HepG2 (cell line): ENCODE measurements at regions not wholly inside any gene's neighbourhood (a gene's known extent, or its start where the extent isn't known, plus 50 kb on each side); places are given as distances from the start of the nearest gene placed in this dataset.

Source experiments
- CBX2 ChIP-seq, 2 experiments: fragments of 200-600 bp in 1 of 2; sonication (generic); formaldehyde crosslinking in 1 of 2; IDR thresholded peaks; 2 replicates each; pipeline versions ENCODE4 v1.7.0 to v1.8.1; 2018 to 2022; ENCODE audit warnings: low read depth in 2 of 2, low read length in 1 of 2, mild to moderate bottlenecking in 1 of 2, missing genetic modification reagents in 1 of 2
- CERS6 ChIP-seq: sonication (generic); formaldehyde crosslinking; IDR thresholded peaks from 2 replicates; pipeline ENCODE4 v1.5.0; 2020; ENCODE audit warnings: missing genetic modification reagents
- CHD2 ChIP-seq: IDR thresholded peaks from 2 replicates; pipeline ENCODE4 v1.6.1; 2011; ENCODE audit warnings: low read depth, low read length, improper control_type of control experiment
- CHD4 ChIP-seq: fragments of 200-600 bp; sonication (generic); IDR thresholded peaks from 2 replicates; pipeline ENCODE4 v1.7.0; 2017; ENCODE audit warnings: mild to moderate bottlenecking, low read length, borderline replicate concordance
- DDIT3 ChIP-seq: sonication (generic); formaldehyde crosslinking; IDR thresholded peaks from 2 replicates; pipeline ENCODE4 v1.4.0; 2020; ENCODE audit warnings: mild to moderate bottlenecking, missing genetic modification reagents
- HMGXB4 ChIP-seq, 2 experiments: sonication (generic) in 1 of 2; formaldehyde crosslinking in 1 of 2; IDR thresholded peaks; 2 replicates each; pipeline versions ENCODE4 v1.4.0 to v1.6.1; 2018 to 2020; ENCODE audit warnings: missing genetic modification reagents in 2 of 2, borderline replicate concordance in 1 of 2, low read depth in 1 of 2, mild to moderate bottlenecking in 1 of 2, missing biosample characterization in 1 of 2
- KDM4B ChIP-seq: sonication (generic); formaldehyde crosslinking; IDR thresholded peaks from 2 replicates; pipeline ENCODE4 v1.4.0; 2020; ENCODE audit warnings: missing genetic modification reagents
- KMT2B ChIP-seq: IDR thresholded peaks from 2 replicates; pipeline ENCODE4 v1.6.1; 2016; ENCODE audit warnings: missing genetic modification reagents, missing compliant biosample characterization
- MEIS1 ChIP-seq: sonication (generic); formaldehyde crosslinking; IDR thresholded peaks from 2 replicates; pipeline ENCODE4 v1.9.0; 2021; ENCODE audit warnings: mild to moderate bottlenecking, missing genetic modification reagents, moderate library complexity, borderline replicate concordance
- MIER2 ChIP-seq: IDR thresholded peaks from 2 replicates; pipeline ENCODE4 v1.6.1; 2016; ENCODE audit warnings: missing biosample characterization, missing genetic modification reagents
- MTF1 ChIP-seq: sonication (generic); formaldehyde crosslinking; IDR thresholded peaks from 2 replicates; pipeline ENCODE4 v1.5.0; 2020; ENCODE audit warnings: missing genetic modification reagents
- MYPOP ChIP-seq: sonication (generic); formaldehyde crosslinking; IDR thresholded peaks from 2 replicates; pipeline ENCODE4 v1.8.1; 2023; ENCODE audit warnings: mild to moderate bottlenecking, moderate library complexity, missing genetic modification reagents
- PCBP2 ChIP-seq: fragments of 200-400 bp; formaldehyde crosslinking; optimal IDR thresholded peaks from 2 replicates; pipeline ENCODE3; 2018; ENCODE audit warnings: low read length, low read depth; ENCODE audit not compliant: poor library complexity, severe bottlenecking
- SMC3 ChIP-seq: IDR thresholded peaks from 2 replicates; pipeline ENCODE4 v1.6.1; 2011; ENCODE audit warnings: low read length, improper control_type of control experiment
- SP2 ChIP-seq: sonication (generic); formaldehyde crosslinking; IDR thresholded peaks from 2 replicates; pipeline ENCODE4 v1.5.1; 2020; ENCODE audit warnings: mild to moderate bottlenecking, missing genetic modification reagents
- TMF1 ChIP-seq: sonication (generic); formaldehyde crosslinking; IDR thresholded peaks from 2 replicates; pipeline ENCODE4 v1.8.1; 2022; ENCODE audit warnings: low read depth, missing genetic modification reagents
- ZBTB49 ChIP-seq: sonication (generic); formaldehyde crosslinking; IDR thresholded peaks from 2 replicates; pipeline ENCODE4 v1.4.0; 2020; ENCODE audit warnings: missing genetic modification reagents, borderline replicate concordance
- ZFP1 ChIP-seq: IDR thresholded peaks from 2 replicates; pipeline ENCODE4 v1.6.1; 2016
- ZIK1 ChIP-seq: sonication (generic); formaldehyde crosslinking; IDR thresholded peaks from 2 replicates; pipeline ENCODE4 v1.5.0; 2020; ENCODE audit warnings: mild to moderate bottlenecking, low read depth, missing genetic modification reagents, borderline replicate concordance
- ZNF121 ChIP-seq: sonication (generic); formaldehyde crosslinking; IDR thresholded peaks from 2 replicates; pipeline ENCODE4 v1.5.0; 2020; ENCODE audit warnings: mild to moderate bottlenecking, missing genetic modification reagents
- ZNF44 ChIP-seq: sonication (generic); formaldehyde crosslinking; IDR thresholded peaks from 2 replicates; pipeline ENCODE4 v1.5.1; 2020; ENCODE audit warnings: mild to moderate bottlenecking, missing genetic modification reagents
- ZNF597 ChIP-seq: sonication (generic); formaldehyde crosslinking; IDR thresholded peaks from 2 replicates; pipeline ENCODE4 v1.5.0; 2020; ENCODE audit warnings: missing genetic modification reagents
- ZNF75D ChIP-seq: sonication (generic); formaldehyde crosslinking; IDR thresholded peaks from 2 replicates; pipeline ENCODE4 v1.8.1; 2023; ENCODE audit warnings: missing genetic modification reagents, mild to moderate bottlenecking, borderline replicate concordance

- TF ChIP-seq CHD4, result no peak
- TF ChIP-seq MTF1 (CRISPR knock-in tag), result no peak
- TF ChIP-seq TMF1 (CRISPR knock-in tag), result no peak
- no peak for TF ChIP-seq ZBTB49
- TF ChIP-seq ZNF597 (CRISPR knock-in tag), result no peak
- no peak for TF ChIP-seq ZNF75D
- TF ChIP-seq CBX2 (IDR thresholded peaks at IDR 0.05; ENCODE audit: low read depth, low read length), result no peak
- no peak for TF ChIP-seq CBX2 (CRISPR knock-in tag; IDR thresholded peaks at IDR 0.05; ENCODE audit: low read depth)
- no peak for TF ChIP-seq MYPOP (CRISPR knock-in tag)
- no peak; the same call in 1 of the 2 replicates for TF ChIP-seq ZFP1 (CRISPR knock-in tag)
- no peak for TF ChIP-seq CHD2
- no peak for TF ChIP-seq ZIK1 (CRISPR knock-in tag)
- TF ChIP-seq MEIS1, result no peak
- TF ChIP-seq PCBP2, result no peak
- no peak for TF ChIP-seq SMC3
- TF ChIP-seq ZNF121, result no peak
- no peak for TF ChIP-seq DDIT3
- TF ChIP-seq CERS6 (CRISPR knock-in tag), result no peak
- no peak for TF ChIP-seq KDM4B (CRISPR knock-in tag)
- no peak for TF ChIP-seq MIER2 (CRISPR knock-in tag)
- TF ChIP-seq ZNF44 (CRISPR knock-in tag), result no peak
- TF ChIP-seq KMT2B (CRISPR knock-in tag), result no peak
- no peak; a peak in 1 of 4 replicates for TF ChIP-seq HMGXB4 (CRISPR knock-in tag; IDR thresholded peaks at IDR 0.05; ENCODE audit: borderline replicate concordance in 1 of 2, low read depth in 1 of 2)
- TF ChIP-seq SP2 (CRISPR knock-in tag), result no peak
Measured at GRCh38 chr21:14878971-14879370, 185.8 kb downstream of the NRIP1 start (continued).
